ENCODE measurements at regions not wholly inside any gene's neighbourhood (a gene's known extent, or its start where the extent isn't known, plus 50 kb on each side); places are given as distances from the start of the nearest gene placed in this dataset.

DNA sequence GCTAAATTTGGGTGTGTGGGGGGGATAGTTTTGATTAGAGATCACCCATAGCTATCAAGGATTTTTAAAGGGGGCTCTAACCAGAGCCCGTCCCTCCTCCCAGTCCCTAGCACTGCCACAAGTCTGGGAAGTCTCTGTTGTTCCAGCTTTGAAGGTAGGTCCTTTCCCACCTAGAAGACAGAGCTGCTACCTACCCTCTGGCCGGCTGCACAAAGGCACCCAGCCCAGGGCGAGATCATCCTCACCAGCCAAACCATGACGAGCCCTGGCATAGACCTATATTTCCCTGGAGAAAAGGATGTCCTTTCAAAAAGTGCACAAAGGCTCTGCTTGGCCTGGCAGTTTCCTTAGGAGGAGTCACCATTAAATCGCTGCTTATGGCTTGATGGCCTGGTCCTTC is 147.8 kb downstream of the CYP26A1 start:
- no peak overlapping the region for H3K4me3 ChIP-seq (ENCODE audit: low read depth, low read length, poor library complexity, severe bottlenecking)
- H3K4me1 ChIP-seq (ENCODE audit: insufficient read depth, low read length, severe bottlenecking) = no peaks in the 10 kb centered on the region
- no peak overlapping the region for H3K27ac ChIP-seq (ENCODE audit: low read depth, low read length, poor library complexity, severe bottlenecking)
- no peak for TF ChIP-seq EZH2 (IDR thresholded peaks at IDR 0.05; ENCODE audit: borderline replicate concordance, low read length)
- TF ChIP-seq, protein P1, sequence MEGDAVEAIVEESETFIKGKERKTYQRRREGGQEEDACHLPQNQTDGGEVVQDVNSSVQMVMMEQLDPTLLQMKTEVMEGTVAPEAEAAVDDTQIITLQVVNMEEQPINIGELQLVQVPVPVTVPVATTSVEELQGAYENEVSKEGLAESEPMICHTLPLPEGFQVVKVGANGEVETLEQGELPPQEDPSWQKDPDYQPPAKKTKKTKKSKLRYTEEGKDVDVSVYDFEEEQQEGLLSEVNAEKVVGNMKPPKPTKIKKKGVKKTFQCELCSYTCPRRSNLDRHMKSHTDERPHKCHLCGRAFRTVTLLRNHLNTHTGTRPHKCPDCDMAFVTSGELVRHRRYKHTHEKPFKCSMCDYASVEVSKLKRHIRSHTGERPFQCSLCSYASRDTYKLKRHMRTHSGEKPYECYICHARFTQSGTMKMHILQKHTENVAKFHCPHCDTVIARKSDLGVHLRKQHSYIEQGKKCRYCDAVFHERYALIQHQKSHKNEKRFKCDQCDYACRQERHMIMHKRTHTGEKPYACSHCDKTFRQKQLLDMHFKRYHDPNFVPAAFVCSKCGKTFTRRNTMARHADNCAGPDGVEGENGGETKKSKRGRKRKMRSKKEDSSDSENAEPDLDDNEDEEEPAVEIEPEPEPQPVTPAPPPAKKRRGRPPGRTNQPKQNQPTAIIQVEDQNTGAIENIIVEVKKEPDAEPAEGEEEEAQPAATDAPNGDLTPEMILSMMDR (IDR thresholded peaks at IDR 0.05; ENCODE audit: low read length) = no peak
- no peaks in the 10 kb centered on the region for H3K9me2 ChIP-seq (ENCODE audit: low read depth, low read length)
- H4K20me1 ChIP-seq (ENCODE audit: insufficient read depth, low read length) = no peaks in the 10 kb centered on the region
- H3K79me2 ChIP-seq (ENCODE audit: insufficient read depth, low read length) = no peaks in the 10 kb centered on the region
- no peaks in the 10 kb centered on the region for H3K27me3 ChIP-seq (ENCODE audit: insufficient read depth, low read length)
- no peak overlapping the region for H2AFZ ChIP-seq (ENCODE audit: low read length)
- no peak overlapping the region for H3K9ac ChIP-seq (ENCODE audit: low read length)
- H3K36me3 ChIP-seq (ENCODE audit: insufficient read depth, low read length) = no peaks in the 10 kb centered on the region
- no peaks in the 10 kb centered on the region for H3F3A ChIP-seq (ENCODE audit: insufficient read depth, low read length)
- no peaks in the 10 kb centered on the region for H3K9me3 ChIP-seq (ENCODE audit: low read length)
- H3K4me2 ChIP-seq (ENCODE audit: low read length) = no peak overlapping the region

DNA sequence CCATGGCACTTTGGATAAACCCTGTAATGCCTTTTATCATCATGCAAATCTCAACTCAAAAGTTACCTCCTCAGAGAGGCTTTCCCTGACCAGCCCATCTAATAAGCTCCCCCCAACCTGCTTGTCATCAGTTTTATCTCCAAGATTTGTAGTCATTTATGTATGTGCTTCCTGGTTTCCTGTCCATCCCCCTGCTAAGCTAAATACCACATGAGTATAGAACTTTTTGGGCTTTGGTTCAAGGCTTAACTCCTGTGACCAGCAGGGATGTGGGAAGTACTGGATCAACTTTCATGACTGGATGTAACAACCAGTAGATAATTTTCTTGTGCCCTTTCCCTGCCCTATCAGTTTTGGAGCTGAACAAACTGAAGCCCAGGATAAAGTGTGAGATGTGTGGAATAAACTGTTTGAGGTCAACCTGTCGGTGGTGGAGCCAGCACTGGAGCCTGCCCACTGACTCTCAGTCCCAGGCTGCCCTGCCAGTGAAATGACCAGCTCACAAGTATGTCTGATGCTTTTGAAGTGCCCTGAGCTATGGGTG is 148.6 kb downstream of the CYP26A1 start:
- no peak overlapping the region for H3K4me2 ChIP-seq (ENCODE audit: low read length)
- no peak overlapping the region for H3K27ac ChIP-seq (ENCODE audit: low read depth, low read length, poor library complexity, severe bottlenecking)

DNA sequence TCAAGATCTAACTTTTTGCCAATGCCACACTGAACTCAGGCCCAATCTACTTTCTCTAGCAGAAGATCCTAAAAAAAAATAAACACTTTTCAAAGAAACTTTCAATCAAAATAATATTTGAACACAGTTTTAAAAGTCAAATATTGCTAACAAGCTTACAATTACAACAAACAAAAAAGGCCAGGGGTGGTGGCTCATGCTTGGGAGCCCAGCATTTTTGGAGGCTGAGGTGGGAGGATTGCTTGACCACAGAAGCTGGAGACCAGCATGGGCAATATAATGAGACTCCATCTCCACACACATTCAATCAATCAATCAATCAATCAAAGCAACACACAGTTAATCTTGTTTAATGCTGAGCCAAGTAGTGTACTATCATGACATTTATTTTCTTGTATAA is 149.2 kb downstream of the CYP26A1 start:
- Histone ChIP-seq H3K4me2 (ENCODE audit: low read length) (no peak overlapping the region), H2AFZ (ENCODE audit: low read length) (no peak overlapping the region), H3F3A (ENCODE audit: insufficient read depth, low read length) (no peaks in the 10 kb centered on the region), H3K9me3 (ENCODE audit: low read length) (no peaks in the 10 kb centered on the region), H3K27me3 (ENCODE audit: insufficient read depth, low read length) (no peaks in the 10 kb centered on the region), H3K4me3 (ENCODE audit: low read depth, low read length, poor library complexity, severe bottlenecking) (no peak overlapping the region), H3K9me2 (ENCODE audit: low read depth, low read length) (no peaks in the 10 kb centered on the region), H3K36me3 (ENCODE audit: insufficient read depth, low read length) (no peaks in the 10 kb centered on the region), H3K27ac (ENCODE audit: low read depth, low read length, poor library complexity, severe bottlenecking) (no peak overlapping the region), H4K20me1 (ENCODE audit: insufficient read depth, low read length) (no peaks in the 10 kb centered on the region), H3K9ac (ENCODE audit: low read length) (no peak overlapping the region), H3K79me2 (ENCODE audit: insufficient read depth, low read length) (no peaks in the 10 kb centered on the region), H3K4me1 (ENCODE audit: insufficient read depth, low read length, severe bottlenecking) (no peaks in the 10 kb centered on the region)
- no peak for TF ChIP-seq EZH2 (IDR thresholded peaks at IDR 0.05; ENCODE audit: borderline replicate concordance, low read length)
- TF ChIP-seq, protein P1 (IDR thresholded peaks at IDR 0.05; ENCODE audit: low read length) = no peak

More for the DNA sequence above, 148.6 kb downstream of the CYP26A1 start:
- no peak overlapping the region for H3K4me3 ChIP-seq (ENCODE audit: low read depth, low read length, poor library complexity, severe bottlenecking)
- no peaks in the 10 kb centered on the region for H3K9me3 ChIP-seq (ENCODE audit: low read length)
- no peak for TF ChIP-seq EZH2 (IDR thresholded peaks at IDR 0.05; ENCODE audit: borderline replicate concordance, low read length)
- TF ChIP-seq, protein P1 (IDR thresholded peaks at IDR 0.05; ENCODE audit: low read length) = no peak
- no peaks in the 10 kb centered on the region for H3K36me3 ChIP-seq (ENCODE audit: insufficient read depth, low read length)
- no peaks in the 10 kb centered on the region for H3K27me3 ChIP-seq (ENCODE audit: insufficient read depth, low read length)
- H3K79me2 ChIP-seq (ENCODE audit: insufficient read depth, low read length) = no peaks in the 10 kb centered on the region
- no peak overlapping the region for H3K9ac ChIP-seq (ENCODE audit: low read length)
- H3K4me1 ChIP-seq (ENCODE audit: insufficient read depth, low read length, severe bottlenecking) = no peaks in the 10 kb centered on the region
- no peaks in the 10 kb centered on the region for H4K20me1 ChIP-seq (ENCODE audit: insufficient read depth, low read length)
- no peaks in the 10 kb centered on the region for H3K9me2 ChIP-seq (ENCODE audit: low read depth, low read length)
- H3F3A ChIP-seq (ENCODE audit: insufficient read depth, low read length) = no peaks in the 10 kb centered on the region
- no peak overlapping the region for H2AFZ ChIP-seq (ENCODE audit: low read length)

Data from OCI-LY1 (cell line).